Neuronal stem cell (in vitro differentiated cells): ENCODE measurements at regions not wholly inside any gene's neighbourhood (a gene's known extent, or its start where the extent isn't known, plus 50 kb on each side); places are given as distances from the start of the nearest gene placed in this dataset.

ENCODE experiments used
- DNase-seq: peaks from one replicate; pipeline ENCODE4 v3.0.0-alpha.2; 2013; ENCODE audit warnings: low spot score
- H2AFZ ChIP-seq: one replicate; pipeline ENCODE4 v1.6.1; 2013; ENCODE audit warnings: mild to moderate bottlenecking, low read length, inconsistent platforms
- H2AK5ac ChIP-seq: 2 replicates; pipeline ENCODE4 v1.6.1; 2013; ENCODE audit warnings: low read depth, mild to moderate bottlenecking, inconsistent platforms, low read length, moderate library complexity, mixed read lengths
- H2BK120ac ChIP-seq: 2 replicates; pipeline ENCODE4 v1.6.1; 2013; ENCODE audit warnings: low read depth, mild to moderate bottlenecking, inconsistent platforms, low read length, moderate library complexity, mixed read lengths
- H2BK12ac ChIP-seq: one replicate; pipeline ENCODE4 v1.6.1; 2013; ENCODE audit warnings: low read length, inconsistent platforms
- H2BK15ac ChIP-seq: 2 replicates; pipeline ENCODE4 v1.6.1; 2013; ENCODE audit warnings: mild to moderate bottlenecking, low read length, inconsistent platforms, mixed read lengths
- H2BK5ac ChIP-seq: one replicate; pipeline ENCODE4 v1.6.1; 2013; ENCODE audit warnings: inconsistent platforms, mild to moderate bottlenecking, low read length, moderate library complexity
- H3K14ac ChIP-seq: one replicate; pipeline ENCODE4 v1.6.1; 2013; ENCODE audit warnings: low read length, inconsistent platforms
- H3K18ac ChIP-seq: 2 replicates; pipeline ENCODE4 v1.6.1; 2013; ENCODE audit warnings: low read length, inconsistent platforms
- H3K23ac ChIP-seq: 2 replicates; pipeline ENCODE4 v1.6.1; 2013; ENCODE audit warnings: low read depth, mild to moderate bottlenecking, mixed read lengths, low read length, inconsistent platforms; ENCODE audit not compliant: poor library complexity
- H3K27ac ChIP-seq: replicated peaks from 3 replicates; pipeline ENCODE4 v1.5.1; 2013; ENCODE audit warnings: low read length, inconsistent platforms
- H3K27me3 ChIP-seq, 3 experiments: 2 replicates each; pipeline ENCODE4 v1.6.1; 2013; ENCODE audit warnings: low read length in 3 of 3, mild to moderate bottlenecking in 2 of 3, inconsistent platforms in 1 of 3, low read depth in 1 of 3, mixed read lengths in 1 of 3, moderate library complexity in 1 of 3; ENCODE audit not compliant: control insufficient read depth in 3 of 3, insufficient read depth in 3 of 3
- H3K36me3 ChIP-seq, 2 donors: replicated peaks in 1 of 2; 2 replicates each; pipeline ENCODE4 v1.6.1; 2013; ENCODE audit warnings: low read length in 2 of 2; ENCODE audit not compliant: control insufficient read depth in 2 of 2, insufficient read depth in 2 of 2
- H3K4ac ChIP-seq: 2 replicates; pipeline ENCODE4 v1.6.1; 2013; ENCODE audit warnings: inconsistent platforms, mild to moderate bottlenecking, low read length, moderate library complexity
- H3K4me1 ChIP-seq, 2 donors: 1 replicate in 1 of 2; 2 replicates in 1 of 2; pipeline ENCODE4 v1.6.1; 2013; ENCODE audit warnings: low read length in 2 of 2, low read depth in 1 of 2; ENCODE audit not compliant: control insufficient read depth in 2 of 2, insufficient read depth in 1 of 2
- H3K4me2 ChIP-seq: one replicate; pipeline ENCODE4 v1.6.1; 2013; ENCODE audit warnings: mild to moderate bottlenecking, low read length, inconsistent platforms; ENCODE audit not compliant: insufficient read depth, poor library complexity, severe bottlenecking
- H3K4me3 ChIP-seq, 2 donors: 2 replicates each; pipeline ENCODE4 v1.5.1; 2013; ENCODE audit warnings: low read length in 2 of 2, mild to moderate bottlenecking in 2 of 2, inconsistent platforms in 1 of 2, moderate library complexity in 1 of 2
- H3K79me1 ChIP-seq: one replicate; pipeline ENCODE4 v1.6.1; 2013; ENCODE audit warnings: low read depth, mild to moderate bottlenecking, inconsistent platforms, low read length, moderate library complexity
- H3K9ac ChIP-seq: one replicate; pipeline ENCODE4 v1.6.1; 2013; ENCODE audit warnings: mild to moderate bottlenecking, low read depth, low read length, inconsistent platforms; ENCODE audit not compliant: poor library complexity
- H3K9me3 ChIP-seq, 2 donors: replicated peaks in 1 of 2; 2 replicates each; pipeline versions ENCODE3 to v1.6.1; 2013; ENCODE audit warnings: low read length in 2 of 2, mild to moderate bottlenecking in 2 of 2, inconsistent platforms in 1 of 2, low read depth in 1 of 2, mixed read lengths in 1 of 2, moderate library complexity in 1 of 2; ENCODE audit not compliant: control insufficient read depth in 2 of 2, insufficient read depth in 1 of 2
- H4K8ac ChIP-seq: one replicate; pipeline ENCODE4 v1.6.1; 2013; ENCODE audit warnings: low read depth, mild to moderate bottlenecking, inconsistent platforms, low read length, moderate library complexity
- H4K91ac ChIP-seq: one replicate; pipeline ENCODE4 v1.6.1; 2013; ENCODE audit warnings: low read length, low read depth, mild to moderate bottlenecking, inconsistent platforms; ENCODE audit not compliant: poor library complexity
- WGBS, 2 donors: extraction: QIAGEN DNeasy Blood & Tissue Kit; methylation state at CpG; one replicate each; pipeline ENCODE4 v1.1.7; 2013; ENCODE audit warnings: missing lambda C conversion rate in 2 of 2, mixed read lengths in 1 of 2; ENCODE audit not compliant: insufficient read length in 2 of 2, insufficient replicate concordance in 1 of 2; ENCODE audit errors: extremely low coverage in 2 of 2; 5-methylcytosine and 5-hydroxymethylcytosine counted together

GRCh38 chr5:42912184-42912798 lies 100.6 kb upstream of the SELENOP start:
- H3K23ac ChIP-seq: no peak overlapping the region
- H2BK120ac ChIP-seq: no peak overlapping the region
- no peak overlapping the region for H4K8ac ChIP-seq
- H2BK12ac ChIP-seq: no peak overlapping the region
- no peaks in the 10 kb centered on the region for H3K79me1 ChIP-seq
- no CpG with 5 or more reads among the region's 8 CpGs for WGBS, 2 donors
- H3K4me3 ChIP-seq: no peak overlapping the region
- H3K4me2 ChIP-seq: no peak overlapping the region
- H3K14ac ChIP-seq: no peak overlapping the region
- no peak overlapping the region for H2BK15ac ChIP-seq
- peaks cover 0 to 2% of the 10 kb centered on the region in 2 donors for H3K9me3 ChIP-seq
- H2AFZ ChIP-seq: no peak overlapping the region
- no peak overlapping the region for H3K27ac ChIP-seq
- peaks cover 0 to 2% of the 10 kb centered on the region in 2 donors for H3K4me1 ChIP-seq
- no peak overlapping the region for H4K91ac ChIP-seq
- H3K18ac ChIP-seq: no peak overlapping the region
- no peak overlapping the region for H2AK5ac ChIP-seq
- H3K36me3 ChIP-seq: no peaks in the 10 kb centered on the region
- no peak overlapping the region for H3K9ac ChIP-seq
- peaks cover 2 to 20% (median 8%) of the 10 kb centered on the region in 3 experiments for H3K27me3 ChIP-seq
- DNase-seq: no peak
- no peak overlapping the region for H3K4ac ChIP-seq
- H2BK5ac ChIP-seq: no peak overlapping the region

DNA sequence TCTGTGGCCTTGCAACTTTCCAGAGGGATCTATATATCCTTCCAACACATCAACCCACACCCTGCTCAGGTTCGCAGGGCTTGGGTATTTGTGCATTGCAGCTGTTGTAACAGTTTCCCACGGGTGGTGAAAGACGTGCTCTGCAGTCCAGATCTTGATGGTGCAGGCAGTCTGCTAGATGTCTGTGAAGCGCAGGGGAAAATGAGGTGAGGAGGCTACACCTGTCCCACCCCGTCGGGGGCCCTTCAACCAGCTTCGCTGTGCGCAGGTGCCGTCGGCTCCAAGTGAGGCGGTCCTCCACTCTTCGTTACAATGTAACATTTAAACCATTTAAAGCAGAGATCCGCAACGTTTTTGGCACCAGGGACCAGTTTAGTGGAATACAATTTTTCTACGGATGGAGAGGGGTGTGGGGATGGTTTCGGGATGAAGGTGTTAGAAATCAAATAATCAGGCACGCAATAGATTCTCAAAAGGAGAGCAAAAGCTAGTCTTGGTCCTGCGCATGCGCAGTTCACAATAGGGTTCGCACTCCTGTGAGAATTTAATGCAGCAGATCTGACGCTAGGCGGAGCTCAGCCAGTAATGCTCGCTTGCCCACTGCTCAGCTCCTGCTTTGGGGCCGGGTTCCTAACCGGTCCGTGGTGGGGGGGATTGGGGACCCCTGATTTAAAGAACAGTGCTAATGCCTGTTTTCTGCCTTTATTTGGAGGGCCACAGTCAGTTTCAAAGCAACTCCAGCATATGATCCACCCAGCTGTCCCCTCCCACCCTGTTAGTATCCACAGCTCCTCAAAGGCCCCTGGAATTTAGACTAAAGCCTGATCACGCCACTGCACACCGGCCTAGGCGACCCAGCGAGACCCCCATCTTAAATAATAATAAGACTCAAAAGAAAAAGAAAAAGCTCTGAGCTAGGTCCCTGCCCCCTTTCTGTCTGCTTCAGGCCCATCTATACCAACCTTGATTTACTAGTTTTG lies 97.1 kb upstream of the SELENOP start:
- Histone ChIP-seq H3K9ac (no peak overlapping the region), H3K9me3 (peaks cover 0 to 2% of the 10 kb centered on the region in 2 donors), H2BK15ac (no peak overlapping the region), H3K14ac (no peak overlapping the region), H3K27ac (no peak overlapping the region), H2BK12ac (no peak overlapping the region), H3K18ac (no peak overlapping the region), H2AK5ac (no peak overlapping the region), H3K23ac (no peak overlapping the region), H4K8ac (no peak overlapping the region), H2BK120ac (no peak overlapping the region), H3K4ac (no peak overlapping the region), H3K4me2 (peak overlapping the region; percentile 81), H3K36me3 (no peaks in the 10 kb centered on the region), H3K4me1 (peaks cover 0 to 2% of the 10 kb centered on the region in 2 donors), H2BK5ac (no peak overlapping the region), H2AFZ (peak overlapping the region; percentile 90), H3K4me3 (peak overlapping the region; percentile 30 to 37), H3K27me3 (peaks cover 2 to 34% (median 11%) of the 10 kb centered on the region in 3 experiments), H3K79me1 (no peaks in the 10 kb centered on the region), H4K91ac (no peak overlapping the region)
- DNase-seq: peak; percentile 87
- no CpG with 5 or more reads among the region's 30 CpGs for WGBS, 2 donors

- H3K9ac ChIP-seq: no peak overlapping the region
- no peak overlapping the region for H3K18ac ChIP-seq
- WGBS, 2 donors: no CpG with 5 or more reads among the region's 2 CpGs
- peaks cover 2 to 34% (median 11%) of the 10 kb centered on the region in 3 experiments for H3K27me3 ChIP-seq
- no peak overlapping the region for H2BK5ac ChIP-seq
- peak overlapping the region; percentile 81 for H3K4me2 ChIP-seq
- peak overlapping the region; percentile 90 for H2AFZ ChIP-seq
- no peak overlapping the region for H2BK12ac ChIP-seq
- H3K9me3 ChIP-seq: peaks cover 0 to 2% of the 10 kb centered on the region in 2 donors
- no peak overlapping the region for H4K91ac ChIP-seq
- H3K14ac ChIP-seq: no peak overlapping the region
- no peak overlapping the region for H4K8ac ChIP-seq
- DNase-seq: no peak
- no peak overlapping the region for H2AK5ac ChIP-seq
- H3K36me3 ChIP-seq: no peaks in the 10 kb centered on the region
- H2BK15ac ChIP-seq: no peak overlapping the region
- no peak overlapping the region for H3K4me3 ChIP-seq
- H2BK120ac ChIP-seq: no peak overlapping the region
- H3K27ac ChIP-seq: no peak overlapping the region
- H3K4me1 ChIP-seq: peaks cover 0 to 2% of the 10 kb centered on the region in 2 donors
- H3K4ac ChIP-seq: no peak overlapping the region
- no peaks in the 10 kb centered on the region for H3K79me1 ChIP-seq
- no peak overlapping the region for H3K23ac ChIP-seq
These were observed 96.4 kb upstream of the SELENOP start for GRCh38 chr5:42908086-42908485.

DNA sequence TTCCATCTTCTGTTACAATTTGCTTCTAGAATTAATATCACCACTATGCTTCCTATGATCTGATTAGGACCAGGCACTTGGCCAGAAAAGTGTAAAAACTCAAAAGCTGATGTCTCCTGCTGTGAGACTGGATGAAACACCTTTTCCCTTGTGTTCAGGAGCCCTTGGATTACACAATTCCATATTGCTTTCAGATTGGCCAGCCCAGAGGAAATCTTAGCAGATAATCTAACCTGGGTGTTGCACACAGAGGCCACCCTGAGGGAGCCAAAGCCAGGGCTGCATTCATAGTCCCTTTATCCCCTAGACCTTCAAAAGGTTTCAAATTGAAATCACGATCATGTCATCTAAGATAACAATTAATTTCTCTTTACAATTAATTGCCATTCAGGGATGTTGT lies 94.1 kb upstream of the SELENOP start:
- Histone ChIP-seq H4K91ac (no peak overlapping the region), H3K23ac (no peak overlapping the region), H3K36me3 (no peaks in the 10 kb centered on the region), H3K79me1 (no peaks in the 10 kb centered on the region), H3K4ac (no peak overlapping the region), H2BK15ac (no peak overlapping the region), H2AK5ac (no peak overlapping the region), H3K9me3 (no peaks in the 10 kb centered on the region), H2AFZ (no peak overlapping the region), H3K4me3 (no peak overlapping the region), H2BK5ac (no peak overlapping the region), H4K8ac (no peak overlapping the region), H3K14ac (no peak overlapping the region), H2BK12ac (no peak overlapping the region), H2BK120ac (no peak overlapping the region), H3K4me2 (no peak overlapping the region), H3K27ac (no peak overlapping the region), H3K4me1 (peaks cover 0 to 2% of the 10 kb centered on the region in 2 donors), H3K27me3 (peaks cover 2 to 34% (median 11%) of the 10 kb centered on the region in 3 experiments), H3K18ac (no peak overlapping the region), H3K9ac (no peak overlapping the region)
- WGBS, 2 donors: no CpG with 5 or more reads among the region's 1 CpG
- DNase-seq: no peak
